CD4-positive, alpha-beta memory T cell (primary cell): ENCODE measurements at regions not wholly inside any gene's neighbourhood (a gene's known extent, or its start where the extent isn't known, plus 50 kb on each side); places are given as distances from the start of the nearest gene placed in this dataset.

Experiments used
- CTCF ChIA-PET: fragments of 350-600 bp; sonication (Branson Sonifier 250); formaldehyde crosslinking; loops from one replicate; lab custom pipeline; 2021; ENCODE audit warnings: inconsistent platforms; ENCODE audit not compliant: partially characterized antibody; lab: Charles Lee
- POLR2A ChIA-PET: fragments of 350-600 bp; sonication (Branson Sonifier 250); formaldehyde crosslinking; loops from one replicate; lab custom pipeline; 2021; ENCODE audit not compliant: partially characterized antibody; lab: Charles Lee
- DNase-seq, 5 donors: peaks; one replicate each; pipeline versions ENCODE4 v3.0.0 to v3.0.0-alpha.2; 2020 to 2022; ENCODE audit warnings: mixed read lengths in 1 of 5
- H3K27ac ChIP-seq: one replicate; pipeline ENCODE4 v1.7.0; 2013; ENCODE audit warnings: low read depth, low read length
- H3K27me3 ChIP-seq: 2 replicates; pipeline ENCODE4 v1.7.0; 2013; ENCODE audit warnings: mild to moderate bottlenecking, low read length, moderate library complexity; ENCODE audit not compliant: insufficient read depth
- H3K36me3 ChIP-seq: 2 replicates; pipeline ENCODE4 v1.7.0; 2013; ENCODE audit warnings: mild to moderate bottlenecking, low read length, moderate library complexity; ENCODE audit not compliant: insufficient read depth
- H3K4me1 ChIP-seq: 2 replicates; pipeline ENCODE4 v1.7.0; 2013; ENCODE audit warnings: mild to moderate bottlenecking, low read length, moderate library complexity; ENCODE audit not compliant: insufficient read depth
- H3K4me3 ChIP-seq, 2 donors: one replicate each; pipeline ENCODE4 v1.7.0; 2013; ENCODE audit warnings: low read length in 2 of 2, mild to moderate bottlenecking in 1 of 2
- H3K9me3 ChIP-seq, 2 donors: one replicate each; pipeline ENCODE4 v1.7.0; 2013; ENCODE audit warnings: low read length in 2 of 2, control low read depth in 1 of 2; ENCODE audit not compliant: control insufficient read depth in 1 of 2
- H3K27ac Mint-ChIP-seq, 7 donors: one replicate each; pipeline ENCODE4 v1.8.0; 2020 to 2021; ENCODE audit warnings: mixed read lengths in 7 of 7, mild to moderate bottlenecking in 6 of 7, inconsistent platforms in 3 of 7, moderate library complexity in 3 of 7
- H3K27me3 Mint-ChIP-seq, 2 donors: one replicate each; pipeline ENCODE4 v1.8.0; 2020 to 2021; ENCODE audit warnings: mixed read lengths in 2 of 2
- H3K36me3 Mint-ChIP-seq, 2 donors: one replicate each; pipeline ENCODE4 v1.8.0; 2020 to 2021; ENCODE audit warnings: mixed read lengths in 2 of 2, inconsistent platforms in 1 of 2, mild to moderate bottlenecking in 1 of 2
- H3K4me1 Mint-ChIP-seq, 4 donors: one replicate each; pipeline ENCODE4 v1.8.0; 2020 to 2021; ENCODE audit warnings: mixed read lengths in 4 of 4, mild to moderate bottlenecking in 1 of 4
- H3K4me3 Mint-ChIP-seq, 8 donors: one replicate each; pipeline ENCODE4 v1.8.0; 2020 to 2021; ENCODE audit warnings: mixed read lengths in 8 of 8, mild to moderate bottlenecking in 7 of 8, moderate library complexity in 6 of 8, inconsistent platforms in 3 of 8
- H3K9me3 Mint-ChIP-seq, 8 donors: one replicate each; pipeline ENCODE4 v1.8.0; 2020 to 2021; ENCODE audit warnings: mixed read lengths in 8 of 8, mild to moderate bottlenecking in 5 of 8, inconsistent platforms in 3 of 8, moderate library complexity in 1 of 8
- intact Hi-C: fragments of 100-400 bp; cut with micrococcal nuclease; formaldehyde crosslinking; loops from one replicate; pipeline ENCODE4 v1.15.1; 2023

GRCh38 chr2:220125551-220125950 is 498.1 kb downstream of the SLC4A3 start:
- H3K9me3 Mint-ChIP-seq: peaks cover 0 to 6% (median under 1%) of the 10 kb centered on the region in 8 donors
- Histone ChIP-seq H3K9me3 (no peaks in the 10 kb centered on the region), H3K4me1 (no peaks in the 10 kb centered on the region), H3K27ac (no peak overlapping the region), H3K36me3 (no peaks in the 10 kb centered on the region), H3K27me3 (no peaks in the 10 kb centered on the region), H3K4me3 (no peak overlapping the region)
- H3K4me3 Mint-ChIP-seq: no peak overlapping the region
- DNase-seq: no peak
- intact Hi-C loops: no loop called here
- CTCF ChIA-PET: no interaction called here
- H3K36me3 Mint-ChIP-seq: no peaks in the 10 kb centered on the region
- no peaks in the 10 kb centered on the region for H3K27me3 Mint-ChIP-seq
- POLR2A ChIA-PET: no interaction called here
- H3K4me1 Mint-ChIP-seq: no peaks in the 10 kb centered on the region
- H3K27ac Mint-ChIP-seq: no peak overlapping the region

GRCh38 chr2:220127311-220127710 is 499.9 kb downstream of the SLC4A3 start:
- no peaks in the 10 kb centered on the region for H3K4me1 Mint-ChIP-seq
- no peak for DNase-seq
- H3K4me1 ChIP-seq: no peaks in the 10 kb centered on the region
- no peaks in the 10 kb centered on the region for H3K36me3 ChIP-seq
- intact Hi-C loops: no loop called here
- H3K9me3 Mint-ChIP-seq: peaks cover 0 to 13% (median 3%) of the 10 kb centered on the region in 8 donors
- CTCF ChIA-PET: interaction anchor here (0.7 kb wide), 1 partner anchor 9 kb away, joined by 3 read pairs; no protein-coding TSS in a partner anchor
- H3K27me3 Mint-ChIP-seq: no peaks in the 10 kb centered on the region
- no peaks in the 10 kb centered on the region for H3K27me3 ChIP-seq
- H3K27ac Mint-ChIP-seq: no peak overlapping the region
- no peaks in the 10 kb centered on the region for H3K9me3 ChIP-seq
- no peak overlapping the region for H3K27ac ChIP-seq
- no peak overlapping the region for H3K4me3 Mint-ChIP-seq
- POLR2A ChIA-PET: no interaction called here
- H3K36me3 Mint-ChIP-seq: no peaks in the 10 kb centered on the region
- no peak overlapping the region for H3K4me3 ChIP-seq

GRCh38 chr2:220127876-220128275 is 500.4 kb downstream of the SLC4A3 start:
- no peak for DNase-seq
- Histone ChIP-seq H3K9me3 (no peaks in the 10 kb centered on the region), H3K27ac (no peak overlapping the region), H3K4me3 (no peak overlapping the region), H3K27me3 (no peaks in the 10 kb centered on the region), H3K36me3 (no peaks in the 10 kb centered on the region), H3K4me1 (no peaks in the 10 kb centered on the region)
- POLR2A ChIA-PET: no interaction called here
- H3K27me3 Mint-ChIP-seq: no peaks in the 10 kb centered on the region
- CTCF ChIA-PET: interaction anchor here (0.7 kb wide), 1 partner anchor 9 kb away, joined by 3 read pairs; no protein-coding TSS in a partner anchor
- H3K36me3 Mint-ChIP-seq: no peaks in the 10 kb centered on the region
- H3K4me1 Mint-ChIP-seq: no peaks in the 10 kb centered on the region
- intact Hi-C loops: no loop called here
- no peak overlapping the region for H3K27ac Mint-ChIP-seq
- H3K9me3 Mint-ChIP-seq: peaks cover 0 to 15% (median 3%) of the 10 kb centered on the region in 8 donors
- no peak overlapping the region for H3K4me3 Mint-ChIP-seq

- peaks cover 0 to 13% (median 3%) of the 10 kb centered on the region in 8 donors for H3K9me3 Mint-ChIP-seq
- CTCF ChIA-PET: no interaction called here
- intact Hi-C loops: no loop called here
- Histone ChIP-seq H3K9me3 (no peaks in the 10 kb centered on the region), H3K4me3 (no peak overlapping the region), H3K36me3 (no peaks in the 10 kb centered on the region), H3K27me3 (no peaks in the 10 kb centered on the region), H3K4me1 (no peaks in the 10 kb centered on the region), H3K27ac (no peak overlapping the region)
- DNase-seq: no peak
- no peaks in the 10 kb centered on the region for H3K27me3 Mint-ChIP-seq
- no peaks in the 10 kb centered on the region for H3K36me3 Mint-ChIP-seq
- no peaks in the 10 kb centered on the region for H3K4me1 Mint-ChIP-seq
- no peak overlapping the region for H3K27ac Mint-ChIP-seq
- POLR2A ChIA-PET: no interaction called here
- no peak overlapping the region for H3K4me3 Mint-ChIP-seq
Measured at GRCh38 chr2:220129391-220129790, 502.0 kb downstream of the SLC4A3 start.

GRCh38 chr2:220134756-220135534 is 507.5 kb downstream of the SLC4A3 start:
- no peak overlapping the region for H3K27ac Mint-ChIP-seq
- DNase-seq: no peak
- H3K36me3 Mint-ChIP-seq: no peaks in the 10 kb centered on the region
- Histone ChIP-seq H3K9me3 (no peaks in the 10 kb centered on the region), H3K27ac (no peak overlapping the region), H3K4me3 (no peak overlapping the region), H3K4me1 (no peaks in the 10 kb centered on the region), H3K27me3 (no peaks in the 10 kb centered on the region), H3K36me3 (no peaks in the 10 kb centered on the region)
- peaks cover 0 to 11% (median 3%) of the 10 kb centered on the region in 8 donors for H3K9me3 Mint-ChIP-seq
- ChIA-PET CTCF (no interaction called here), POLR2A (no interaction called here)
- H3K4me1 Mint-ChIP-seq: no peaks in the 10 kb centered on the region
- intact Hi-C loops: no loop called here
- H3K27me3 Mint-ChIP-seq: no peaks in the 10 kb centered on the region
- H3K4me3 Mint-ChIP-seq: no peak overlapping the region

- Histone ChIP-seq H3K4me1 (no peaks in the 10 kb centered on the region), H3K27ac (no peak overlapping the region), H3K9me3 (no peaks in the 10 kb centered on the region), H3K36me3 (no peaks in the 10 kb centered on the region), H3K4me3 (no peak overlapping the region), H3K27me3 (no peaks in the 10 kb centered on the region)
- ChIA-PET POLR2A (no interaction called here), CTCF (no interaction called here)
- intact Hi-C loops: no loop called here
- H3K4me3 Mint-ChIP-seq: no peak overlapping the region
- H3K27me3 Mint-ChIP-seq: peaks cover 2 to 6% of the 10 kb centered on the region in 2 donors
- no peaks in the 10 kb centered on the region for H3K4me1 Mint-ChIP-seq
- H3K9me3 Mint-ChIP-seq: peaks cover 3 to 9% (median 5%) of the 10 kb centered on the region in 8 donors
- no peak for DNase-seq
- H3K36me3 Mint-ChIP-seq: no peaks in the 10 kb centered on the region
- no peak overlapping the region for H3K27ac Mint-ChIP-seq
Measured at GRCh38 chr2:220143336-220143735, 515.9 kb downstream of the SLC4A3 start.

- Mint-ChIP-seq H3K36me3 (no peaks in the 10 kb centered on the region), H3K27me3 (peaks cover 2 to 6% of the 10 kb centered on the region in 2 donors), H3K27ac (no peak overlapping the region), H3K9me3 (peaks cover 3 to 9% (median 4%) of the 10 kb centered on the region in 8 donors), H3K4me3 (no peak overlapping the region), H3K4me1 (no peaks in the 10 kb centered on the region)
- Histone ChIP-seq H3K27me3 (no peaks in the 10 kb centered on the region), H3K9me3 (no peaks in the 10 kb centered on the region), H3K4me3 (no peak overlapping the region), H3K27ac (no peak overlapping the region), H3K4me1 (no peaks in the 10 kb centered on the region), H3K36me3 (no peaks in the 10 kb centered on the region)
- DNase-seq: no peak
- intact Hi-C loops: no loop called here
- CTCF ChIA-PET: no interaction called here
- POLR2A ChIA-PET: no interaction called here
Measured at GRCh38 chr2:220144411-220144810, 517.0 kb downstream of the SLC4A3 start.
